Keratinocyte (primary cell): ENCODE measurements at regions not wholly inside any gene's neighbourhood (a gene's known extent, or its start where the extent isn't known, plus 50 kb on each side); places are given as distances from the start of the nearest gene placed in this dataset.

Source experiments
- EZH2 ChIP-seq: IDR thresholded peaks from one replicate; pipeline ENCODE4 v1.6.1; 2012; ENCODE audit warnings: inconsistent platforms, mild to moderate bottlenecking, low read length, moderate library complexity
- TF ChIP-seq, protein P1 (sequence below), 3 experiments: IDR thresholded peaks in 1 of 3; conservative IDR thresholded peaks in 1 of 3; optimal IDR thresholded peaks in 1 of 3; 2 replicates in 2 of 3; 3 replicates in 1 of 3; pipeline versions ENCODE3 to v1.5.1; 2011; ENCODE audit warnings: low read length in 3 of 3, mild to moderate bottlenecking in 3 of 3, moderate library complexity in 2 of 3, control low read depth in 1 of 3, inconsistent platforms in 1 of 3; ENCODE audit not compliant: insufficient read depth in 2 of 3; ENCODE audit errors: extremely low read depth in 1 of 3

DNA sequence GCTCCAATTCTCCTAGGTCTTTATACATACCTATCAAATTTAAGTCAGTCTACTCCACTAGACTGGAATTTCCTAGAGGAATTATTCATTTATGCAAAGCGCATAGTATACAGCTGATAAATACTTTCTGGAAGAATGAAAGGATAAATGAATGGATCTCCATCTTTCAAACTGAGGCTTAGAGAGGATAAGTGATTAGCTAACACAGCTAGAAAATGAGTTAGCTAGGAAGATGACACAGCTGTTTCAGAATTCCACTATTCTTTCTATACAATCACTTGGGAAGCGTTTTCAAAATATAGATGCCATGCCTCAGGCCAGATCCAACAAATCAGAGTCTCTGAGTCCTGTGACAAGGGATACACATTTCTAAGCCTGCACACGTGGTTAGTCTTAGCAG, 1146.6 kb upstream of the ZEB2 start:
- TF ChIP-seq, protein P1, sequence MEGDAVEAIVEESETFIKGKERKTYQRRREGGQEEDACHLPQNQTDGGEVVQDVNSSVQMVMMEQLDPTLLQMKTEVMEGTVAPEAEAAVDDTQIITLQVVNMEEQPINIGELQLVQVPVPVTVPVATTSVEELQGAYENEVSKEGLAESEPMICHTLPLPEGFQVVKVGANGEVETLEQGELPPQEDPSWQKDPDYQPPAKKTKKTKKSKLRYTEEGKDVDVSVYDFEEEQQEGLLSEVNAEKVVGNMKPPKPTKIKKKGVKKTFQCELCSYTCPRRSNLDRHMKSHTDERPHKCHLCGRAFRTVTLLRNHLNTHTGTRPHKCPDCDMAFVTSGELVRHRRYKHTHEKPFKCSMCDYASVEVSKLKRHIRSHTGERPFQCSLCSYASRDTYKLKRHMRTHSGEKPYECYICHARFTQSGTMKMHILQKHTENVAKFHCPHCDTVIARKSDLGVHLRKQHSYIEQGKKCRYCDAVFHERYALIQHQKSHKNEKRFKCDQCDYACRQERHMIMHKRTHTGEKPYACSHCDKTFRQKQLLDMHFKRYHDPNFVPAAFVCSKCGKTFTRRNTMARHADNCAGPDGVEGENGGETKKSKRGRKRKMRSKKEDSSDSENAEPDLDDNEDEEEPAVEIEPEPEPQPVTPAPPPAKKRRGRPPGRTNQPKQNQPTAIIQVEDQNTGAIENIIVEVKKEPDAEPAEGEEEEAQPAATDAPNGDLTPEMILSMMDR (optimal IDR thresholded peaks at IDR 0.05 in 1 of 3, IDR thresholded peaks at IDR 0.05 in 1 of 3, conservative IDR thresholded peaks at IDR 0.05 in 1 of 3; ENCODE audit: extremely low read depth in 1 of 3, insufficient read depth in 2 of 3, low read length in 3 of 3), result no peak
- no peak for TF ChIP-seq EZH2
